ENCODE measurements at regions not wholly inside any gene's neighbourhood (a gene's known extent, or its start where the extent isn't known, plus 50 kb on each side); places are given as distances from the start of the nearest gene placed in this dataset.
"Not testable (repeated sequence)": the region's sequence is repeated elsewhere in the genome, so short reads cannot be mapped to it uniquely, and the experiment has no call there.

GRCh38 chr13:22926748-22927400 lies 253.9 kb upstream of the SGCG start:
- WGBS, 2 donors: 22 to 36% methylated on average over 13 to 49 of the region's 56 CpGs
- TF ChIP-seq POLR2A (IDR thresholded peaks at IDR 0.05): no peak
- no peak for TF ChIP-seq CTCF (IDR thresholded peaks at IDR 0.05)
- Histone ChIP-seq H3K27me3 (no peaks in the 10 kb centered on the region), H3K4me1 (peaks cover 4% of the 10 kb centered on the region), H3K4me3 (peak overlapping the region; percentile 59 to 76), H3K36me3 (ENCODE audit: low read depth, missing control alignments) (no peaks in the 10 kb centered on the region), H3K9me3 (no peaks in the 10 kb centered on the region), H3K27ac (peak overlapping the region; percentile 63 to 71)
- intact Hi-C loops (cut with DNase I; ENCODE audit: low total_unique reads): no loop called here
- DNase-seq: peak; percentile 34

DNA sequence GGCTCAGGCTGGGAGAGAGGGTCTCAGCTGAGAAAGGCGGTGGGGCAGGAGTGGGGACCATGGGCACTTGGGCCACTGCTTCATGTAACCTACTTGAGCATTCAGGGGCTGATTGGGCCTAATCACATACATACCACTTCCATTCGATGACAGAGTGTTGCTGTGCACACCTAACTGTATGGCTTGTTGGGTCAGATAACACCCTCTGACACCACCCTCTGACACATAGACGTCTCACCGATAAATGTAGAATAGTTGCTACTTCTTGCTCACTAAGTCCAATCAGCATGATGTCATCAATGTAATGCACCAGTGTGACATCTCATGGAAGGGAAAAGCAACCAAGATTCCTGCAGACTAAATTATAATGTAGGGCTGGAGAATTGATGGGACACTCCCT lies 252.9 kb upstream of the SGCG start:
- H3K4me1 ChIP-seq; DNase-seq; H3K4me3 ChIP-seq; H3K36me3 ChIP-seq (ENCODE audit: low read depth, missing control alignments); H3K9me3 ChIP-seq; H3K27me3 ChIP-seq; intact Hi-C loops (cut with DNase I; ENCODE audit: low total_unique reads); H3K27ac ChIP-seq: not testable (repeated sequence)
- whole genome bisulfite sequencing, 2 donors: 80 to 89% methylated on average over 4 of the region's 4 CpGs

DNA sequence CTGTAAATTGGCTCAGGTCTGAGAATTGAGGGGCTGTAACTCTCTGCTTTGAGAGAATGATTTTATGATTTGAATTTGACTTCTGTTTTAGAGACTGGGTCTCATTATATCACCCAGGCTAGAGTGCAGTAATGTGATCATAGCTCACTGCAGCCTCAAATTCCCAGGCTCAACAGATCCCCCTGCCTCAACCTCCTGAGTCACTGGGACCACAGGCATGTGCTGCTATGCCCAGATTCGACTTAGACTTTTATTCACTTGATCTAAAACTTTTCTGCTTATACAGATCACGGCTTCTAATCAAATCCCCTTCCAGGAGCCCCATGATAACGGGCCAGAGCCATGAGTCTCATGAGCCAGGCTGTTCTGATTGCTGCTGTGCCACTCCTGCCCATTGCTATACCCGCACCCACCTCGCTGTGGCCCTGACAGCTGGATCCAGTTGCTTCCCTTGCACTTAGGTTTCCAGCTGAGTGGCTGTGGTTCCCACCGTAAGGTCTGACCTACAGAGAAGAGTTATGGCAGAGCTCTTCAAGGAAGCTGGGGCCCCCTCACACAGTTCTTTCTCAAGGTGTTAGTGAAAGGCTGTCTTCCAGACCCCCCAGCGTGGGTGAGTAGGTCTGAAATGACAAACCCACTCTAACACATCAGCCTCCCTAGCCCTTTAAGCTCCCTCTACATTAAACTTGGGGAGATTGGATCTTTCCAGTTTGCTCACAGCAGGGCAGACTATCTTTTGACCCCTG lies 251.2 kb upstream of the SGCG start:
- H3K4me3 ChIP-seq: no peak overlapping the region
- no peaks in the 10 kb centered on the region for H3K27me3 ChIP-seq
- H3K27ac ChIP-seq: no peak overlapping the region
- WGBS, 2 donors: 88 to 94% methylated on average over 7 of the region's 7 CpGs
- intact Hi-C loops (cut with DNase I; ENCODE audit: low total_unique reads): no loop called here
- no peak for DNase-seq
- H3K36me3 ChIP-seq (ENCODE audit: low read depth, missing control alignments): no peaks in the 10 kb centered on the region
- H3K9me3 ChIP-seq: no peaks in the 10 kb centered on the region
- TF ChIP-seq POLR2A (IDR thresholded peaks at IDR 0.05) (no peak), CTCF (IDR thresholded peaks at IDR 0.05) (no peak)
- peaks cover 4% of the 10 kb centered on the region for H3K4me1 ChIP-seq

DNA sequence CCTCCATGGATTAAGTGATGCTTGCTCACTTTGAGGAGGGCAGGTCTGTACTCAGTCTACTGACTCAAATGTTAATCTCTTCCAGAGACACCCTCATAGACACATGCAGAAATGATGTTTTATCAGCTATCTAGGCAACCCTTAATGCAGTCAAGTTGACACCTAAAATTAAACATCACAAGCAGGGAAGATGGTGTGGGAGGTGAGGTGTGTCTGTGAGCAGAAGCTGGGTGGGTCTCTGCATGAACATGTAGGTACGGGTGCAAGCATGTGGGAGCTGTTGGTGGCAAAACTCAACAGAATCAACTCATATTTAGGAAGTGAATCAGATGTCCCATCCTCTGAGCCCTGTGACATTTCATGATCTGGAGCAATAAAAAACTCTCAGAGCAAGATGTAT lies 249.2 kb upstream of the SGCG start:
- Histone ChIP-seq H3K36me3 (ENCODE audit: low read depth, missing control alignments) (no peaks in the 10 kb centered on the region), H3K27me3 (no peaks in the 10 kb centered on the region), H3K4me3 (no peak overlapping the region), H3K9me3 (no peaks in the 10 kb centered on the region), H3K27ac (no peak overlapping the region), H3K4me1 (no peaks in the 10 kb centered on the region)
- no peak for TF ChIP-seq POLR2A (IDR thresholded peaks at IDR 0.05)
- no peak for TF ChIP-seq CTCF (IDR thresholded peaks at IDR 0.05)
- intact Hi-C loops (cut with DNase I; ENCODE audit: low total_unique reads): no loop called here
- DNase-seq: no peak
- 87 to 91% methylated on average over 1 of the region's 1 CpG for WGBS, 2 donors

- 90 to 95% methylated on average over 10 to 20 of the region's 20 CpGs for WGBS, 2 donors
- DNase-seq; H3K27ac ChIP-seq; H3K4me3 ChIP-seq; H3K36me3 ChIP-seq (ENCODE audit: low read depth, missing control alignments); H3K4me1 ChIP-seq; H3K27me3 ChIP-seq; intact Hi-C loops (cut with DNase I; ENCODE audit: low total_unique reads); H3K9me3 ChIP-seq: not testable (repeated sequence)
Observed at GRCh38 chr13:22932632-22933412, 248.0 kb upstream of the SGCG start.

Data from testis (tissue), 2 donors.